ENCODE measurements at regions not wholly inside any gene's neighbourhood (a gene's known extent, or its start where the extent isn't known, plus 50 kb on each side); places are given as distances from the start of the nearest gene placed in this dataset.
"Not testable (repeated sequence)": the region's sequence is repeated elsewhere in the genome, so short reads cannot be mapped to it uniquely, and the experiment has no call there.

- no peak for DNase-seq
These were observed 1588.0 kb downstream of the GRIK2 start for GRCh38 chr6:102981490-102982015.

DNA sequence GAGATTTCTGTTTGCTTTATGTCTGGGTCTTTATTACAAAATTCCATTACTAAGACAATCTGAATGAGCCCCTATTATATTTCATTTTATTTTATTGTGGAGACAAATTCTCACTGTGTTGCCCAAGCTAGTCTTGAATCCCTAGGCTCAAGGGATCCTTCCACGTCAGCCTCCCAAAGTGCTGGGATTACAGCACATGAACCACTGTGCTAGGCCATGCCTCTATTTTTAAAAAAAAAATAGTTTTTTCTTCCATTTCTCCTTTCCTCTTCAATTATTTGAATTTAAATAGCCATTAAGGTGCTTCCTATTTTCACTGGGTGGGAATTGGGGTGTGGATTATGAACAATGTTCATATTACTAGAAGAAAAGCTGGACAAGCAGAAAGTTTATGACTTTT is 1587.4 kb downstream of the GRIK2 start:
- DNase-seq, result no peak

DNA sequence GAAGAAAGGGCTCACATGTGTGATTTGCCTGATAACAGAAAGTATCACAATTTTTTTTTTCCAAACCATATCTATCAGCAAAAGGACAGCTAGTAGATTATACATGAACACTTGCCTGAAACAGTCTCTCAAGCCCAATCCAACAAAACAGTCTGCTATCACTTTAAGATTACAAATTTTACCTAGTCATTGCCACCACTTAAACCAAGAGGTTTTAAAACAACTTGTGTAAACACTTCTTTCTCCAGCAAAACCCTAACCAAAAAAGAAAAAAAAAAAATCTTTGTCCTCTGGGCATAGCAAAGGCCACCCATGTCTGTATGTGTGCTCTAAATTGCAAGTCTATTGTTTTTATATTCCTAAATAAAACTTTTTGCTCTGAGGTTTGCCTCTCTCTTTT is 1568.4 kb downstream of the GRIK2 start:
- DNase-seq, result no peak

DNA sequence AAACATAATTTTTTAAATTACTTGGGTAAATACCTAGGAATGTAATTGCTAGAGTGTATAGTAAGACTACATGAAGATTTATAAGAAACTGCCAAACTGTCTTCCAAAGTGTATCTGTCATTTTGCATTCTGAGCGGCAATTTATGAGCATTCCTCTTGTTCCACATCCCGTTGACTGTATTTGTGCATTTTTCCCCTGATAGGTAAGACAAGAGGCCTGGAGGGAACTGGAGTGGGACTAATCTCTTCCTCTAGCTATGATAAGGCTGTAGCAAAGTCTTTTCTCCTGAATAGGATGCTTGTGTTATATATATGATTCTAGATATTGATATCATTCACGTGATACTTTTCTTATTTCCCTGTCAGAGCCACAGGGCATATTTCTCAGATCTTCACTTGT is 1557.5 kb downstream of the GRIK2 start:
- DNase-seq, result no peak

GRCh38 chr6:102944475-102944874 is 1551.0 kb downstream of the GRIK2 start:
- DNase-seq, result no peak

GRCh38 chr6:102942206-102942605 is 1548.7 kb downstream of the GRIK2 start:
- no peak for DNase-seq

GRCh38 chr6:102936959-102937358 is 1543.5 kb downstream of the GRIK2 start:
- no peak for DNase-seq

GRCh38 chr6:102928109-102928508 is 1534.6 kb downstream of the GRIK2 start:
- DNase-seq, result no peak

DNA sequence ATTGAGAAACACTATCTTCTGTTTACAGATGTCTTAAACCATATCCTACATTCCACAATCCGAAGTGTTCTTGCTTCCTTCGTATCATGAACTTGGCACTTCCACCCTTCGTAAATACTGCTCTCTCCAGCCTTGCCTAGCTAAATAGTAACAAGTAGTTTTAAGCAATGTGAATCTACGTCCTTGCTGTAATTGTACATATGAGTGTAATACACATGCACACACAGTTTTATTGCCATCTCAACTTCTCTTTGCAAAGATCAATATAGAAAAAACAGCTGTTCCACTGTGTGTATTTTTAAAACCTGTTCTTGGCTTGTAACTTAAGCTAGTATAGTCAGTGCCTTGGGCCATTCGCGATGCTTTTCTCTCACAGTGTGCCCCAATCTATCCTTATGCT is 1524.7 kb downstream of the GRIK2 start:
- DNase-seq, result no peak

GRCh38 chr6:102911571-102911970 is 1518.1 kb downstream of the GRIK2 start:
- DNase-seq, result no peak

DNA sequence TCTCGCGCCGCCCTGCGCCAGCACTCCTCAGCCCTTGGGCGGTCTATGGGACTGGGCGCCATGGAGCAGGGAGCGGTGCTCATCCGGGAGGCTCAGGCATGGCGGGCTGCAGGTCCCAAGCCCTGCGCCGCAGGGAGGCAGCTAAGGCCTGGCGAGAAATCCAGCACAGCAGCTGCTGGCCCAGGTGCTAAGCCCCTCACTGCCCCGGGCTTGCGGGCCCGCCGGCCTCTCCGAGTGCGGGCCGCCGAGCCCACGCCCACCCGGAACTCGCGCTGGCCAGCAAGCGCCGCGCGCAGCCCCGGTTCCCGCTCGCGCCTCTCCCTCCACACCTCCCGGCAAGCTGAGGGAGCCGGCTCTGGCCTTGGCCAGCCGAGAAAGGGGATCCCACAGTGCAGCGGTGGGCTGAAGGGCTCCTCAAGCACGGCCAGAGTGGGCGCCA is 1517.2 kb downstream of the GRIK2 start:
- not testable (repeated sequence) for DNase-seq

DNA sequence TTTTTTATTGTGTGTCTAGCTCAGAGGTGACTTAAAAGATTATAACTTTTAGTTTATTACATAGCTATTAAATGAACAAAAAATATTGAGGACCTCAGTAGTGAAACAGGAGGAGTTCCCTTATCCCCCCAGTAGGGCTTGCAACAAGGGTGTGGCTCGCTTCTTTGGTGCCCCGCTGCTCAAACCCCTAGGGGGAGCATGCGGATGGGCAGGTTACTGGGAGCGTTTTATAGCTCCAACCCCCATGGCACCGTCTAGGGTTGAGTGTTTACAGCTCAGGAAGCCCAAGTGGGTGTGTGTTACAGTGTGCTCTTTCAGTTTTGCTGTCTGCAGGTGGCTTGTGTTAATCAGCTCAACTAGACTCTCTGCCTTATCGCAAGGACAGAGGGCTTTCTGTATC is 1513.7 kb downstream of the GRIK2 start:
- DNase-seq, result no peak

GRCh38 chr6:102902471-102902870 is 1509.0 kb downstream of the GRIK2 start:
- DNase-seq, result no peak

- no peak for DNase-seq
These were observed 1502.2 kb downstream of the GRIK2 start for GRCh38 chr6:102895683-102896082.

DNA sequence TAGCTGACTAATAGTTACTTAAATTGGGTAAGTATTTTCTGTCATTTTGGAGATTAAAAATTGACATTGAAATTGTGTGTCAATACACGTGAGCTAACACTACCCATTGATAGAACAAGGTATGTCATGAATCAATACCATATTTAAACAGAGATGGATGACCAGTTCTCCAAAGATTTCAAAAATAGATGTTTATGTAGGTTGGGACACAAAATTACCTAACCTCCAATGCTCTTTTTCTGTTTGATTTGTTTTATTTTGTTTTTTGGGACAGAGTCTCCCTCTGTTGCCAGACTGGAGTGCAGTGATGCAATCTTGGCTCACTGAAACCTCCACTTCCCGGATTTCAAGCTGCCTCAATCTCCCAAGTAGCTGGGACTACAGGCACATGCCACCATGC is 1491.7 kb downstream of the GRIK2 start:
- DNase-seq, result no peak

GRCh38 chr6:102853249-102853955 is 1459.9 kb downstream of the GRIK2 start:
- no peak for DNase-seq

DNA sequence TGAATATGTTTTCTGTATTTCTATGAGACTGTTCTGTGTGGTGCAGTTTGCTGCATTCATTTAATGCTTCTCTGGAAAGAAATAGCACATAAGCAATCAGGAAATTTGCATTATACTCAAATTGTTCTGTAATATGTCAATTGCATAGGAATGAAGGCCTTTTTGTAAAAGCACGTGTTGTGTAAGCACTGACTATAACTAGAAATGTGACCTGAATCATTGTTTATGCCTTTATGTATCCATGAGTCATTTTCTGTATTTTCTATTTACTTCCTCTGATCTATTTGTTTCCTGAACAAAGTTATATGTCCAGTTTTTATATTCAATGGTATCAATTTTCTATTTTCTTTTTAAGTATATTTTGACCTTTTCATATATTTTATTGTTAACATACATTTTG is 1455.3 kb downstream of the GRIK2 start:
- no peak for DNase-seq

DNA sequence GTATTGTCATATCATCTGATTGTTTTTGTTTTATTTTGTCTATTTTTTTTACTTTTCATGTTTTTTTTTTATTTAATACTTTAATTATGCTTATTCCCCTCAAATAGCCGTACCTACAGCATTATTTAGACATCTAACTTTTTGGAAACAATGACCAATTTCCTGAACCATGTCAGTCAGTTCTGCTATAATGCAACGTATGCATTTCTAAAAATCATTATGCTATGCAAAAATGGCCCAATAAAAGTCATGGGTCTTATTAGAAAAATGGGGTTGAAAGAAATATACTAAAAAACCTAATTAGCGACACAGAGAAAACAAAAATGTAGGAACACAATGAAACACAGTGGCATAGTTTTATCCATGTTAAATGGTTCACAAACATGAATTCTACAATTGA is 1454.7 kb downstream of the GRIK2 start:
- DNase-seq, result no peak

DNA sequence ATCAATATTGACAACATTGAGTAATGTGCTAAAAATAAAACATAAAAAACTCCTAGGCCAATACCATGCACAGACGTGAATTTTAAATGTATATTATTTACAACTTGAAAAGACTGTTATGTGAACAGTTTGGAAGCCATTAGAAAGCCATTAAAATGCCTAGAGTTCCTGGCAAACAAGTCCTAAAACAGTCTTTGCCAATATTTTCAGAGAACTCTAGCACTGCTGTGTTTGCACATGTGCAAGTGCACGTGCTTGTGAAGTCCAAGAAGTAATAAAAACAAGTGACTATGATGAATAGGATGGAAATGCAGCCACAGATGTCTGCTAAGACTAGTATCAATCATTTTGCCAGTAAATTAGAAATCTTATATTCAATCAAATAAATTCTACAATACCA is 1447.6 kb downstream of the GRIK2 start:
- no peak for DNase-seq

GRCh38 chr6:102832021-102832420 is 1438.5 kb downstream of the GRIK2 start:
- no peak for DNase-seq

DNA sequence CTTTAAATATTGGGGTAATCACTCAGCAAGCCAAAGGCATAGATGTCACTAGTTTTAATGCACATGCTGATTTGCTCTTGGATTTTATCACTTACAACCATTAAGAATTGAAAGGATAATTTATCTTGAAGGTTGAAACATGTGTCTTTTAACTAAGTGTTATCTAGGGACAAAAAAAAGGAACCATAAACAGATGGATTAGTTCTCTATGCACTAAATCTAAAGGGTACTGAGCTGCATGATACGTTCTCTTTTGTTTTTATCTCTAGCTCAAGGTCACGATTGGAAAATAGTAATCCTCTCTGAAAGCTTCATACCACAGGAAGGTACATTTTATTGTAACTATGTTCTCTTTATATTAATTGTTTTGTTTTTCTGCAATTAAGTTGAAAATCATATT is 1426.6 kb downstream of the GRIK2 start:
- DNase-seq, result no peak

DNA sequence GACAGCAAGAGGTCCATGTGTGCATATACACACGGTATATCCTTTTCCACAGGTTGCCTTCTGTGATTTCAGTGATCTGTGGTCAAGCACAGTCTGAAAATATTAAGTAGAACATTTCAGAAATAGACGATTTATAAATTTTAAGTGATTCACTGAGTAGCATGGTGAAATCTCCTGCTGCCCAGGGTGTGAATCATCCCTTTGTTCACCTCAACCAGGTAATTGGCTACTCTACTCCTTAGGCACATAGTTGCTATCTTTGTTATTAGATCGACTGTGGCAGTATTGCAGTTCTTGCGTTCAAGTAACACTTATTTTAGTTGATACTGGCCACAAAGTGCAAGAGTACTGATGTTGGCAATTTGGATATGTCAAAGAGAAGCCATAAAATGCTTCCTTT is 1421.7 kb downstream of the GRIK2 start:
- no peak for DNase-seq

DNA sequence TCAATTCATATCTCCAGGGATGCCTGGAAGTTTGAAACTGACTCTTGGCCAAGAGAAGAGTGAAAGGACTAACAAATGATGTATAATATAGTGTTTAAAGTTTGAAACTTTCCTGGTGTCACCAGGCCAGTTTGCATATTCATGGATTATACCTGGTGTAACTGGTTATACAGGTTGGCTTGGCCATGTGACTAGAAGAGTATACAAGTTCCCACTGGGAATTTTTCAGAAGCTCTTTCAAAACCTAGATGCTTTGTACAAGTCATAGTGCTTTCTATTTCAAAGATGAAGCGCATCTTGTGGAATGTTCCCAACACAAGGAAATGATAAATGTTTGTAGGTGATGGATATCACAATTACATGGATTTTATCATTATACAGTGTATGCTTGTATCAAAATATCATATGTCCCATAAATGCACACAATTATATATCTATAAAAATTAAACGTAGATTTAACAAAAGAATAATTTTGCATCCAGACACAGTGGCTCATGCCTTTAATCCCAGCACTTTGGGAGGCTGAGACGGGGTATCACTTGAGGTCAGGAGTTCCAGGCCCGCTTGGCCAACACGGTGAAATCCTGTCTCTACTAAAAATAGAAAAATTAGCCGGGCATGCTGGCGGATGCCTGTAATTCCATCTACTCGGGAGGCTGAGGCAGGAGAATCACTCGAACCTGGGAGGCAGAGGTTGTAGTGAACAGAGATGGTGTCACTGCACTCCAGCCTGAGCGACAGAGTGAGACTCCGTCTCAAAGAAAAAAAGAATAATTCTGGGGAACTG is 1420.2 kb downstream of the GRIK2 start:
- DNase-seq, result no peak

- DNase-seq, result no peak
These were observed 1418.7 kb downstream of the GRIK2 start for GRCh38 chr6:102812242-102812641.
